Left lung (tissue), 4 donors: ENCODE measurements at regions not wholly inside any gene's neighbourhood (a gene's known extent, or its start where the extent isn't known, plus 50 kb on each side); places are given as distances from the start of the nearest gene placed in this dataset.

Experiments used
- ATAC-seq: fragments of 200-7000 bp; cut with Tn5 transposase; one replicate; pipeline ENCODE4 v1.9.1; 2020; ENCODE audit warnings: moderate library complexity
- DNase-seq, 4 donors: peaks; one replicate each; pipeline ENCODE4 v3.0.0-alpha.2; 2013 to 2020
- H3K27ac ChIP-seq, 2 donors: fragments of 200-600 bp; sonication (generic) in 1 of 2; one replicate each; pipeline versions ENCODE4 v1.5.0 to v1.8.0; 2020 to 2021
- H3K27me3 ChIP-seq, 2 donors: fragments of 200-600 bp; sonication (generic) in 1 of 2; one replicate each; pipeline versions ENCODE4 v1.5.0 to v1.8.0; 2020 to 2021
- H3K36me3 ChIP-seq, 2 donors: fragments of 200-600 bp; sonication (generic) in 1 of 2; one replicate each; pipeline versions ENCODE4 v1.5.0 to v1.8.0; 2020 to 2021
- H3K4me1 ChIP-seq, 2 donors: fragments of 200-600 bp; one replicate each; pipeline ENCODE4 v1.8.0; 2021
- H3K4me3 ChIP-seq, 2 donors: fragments of 200-600 bp; sonication (generic) in 1 of 2; one replicate each; pipeline versions ENCODE4 v1.5.0 to v1.8.0; 2020 to 2021; ENCODE audit warnings: mild to moderate bottlenecking in 1 of 2
- H3K9me3 ChIP-seq, 2 donors: fragments of 200-600 bp; sonication (generic) in 1 of 2; one replicate each; pipeline versions ENCODE4 v1.5.0 to v1.8.0; 2020 to 2021
- CTCF ChIP-seq, 2 donors: fragments of 200-600 bp; sonication (generic) in 1 of 2; IDR thresholded peaks; one replicate each; pipeline versions ENCODE4 v1.5.0 to v1.8.0; 2021; ENCODE audit warnings: antibody characterized with exemption in 2 of 2
- intact Hi-C, 2 donors: fragments of 100-400 bp; cut with DNase I; formaldehyde crosslinking; loops; one replicate each; pipeline versions ENCODE4 v1.11.2 to v1.14.2; 2022
- donor health status: DM: no; HTN: yes; CAD: no.
- donor health status: DM: no; HTN: no; CAD: no.

GRCh38 chr3:56904552-56905215 is 102.9 kb upstream of the ARHGEF3 start:
- H3K27me3 ChIP-seq, result no peaks in the 10 kb centered on the region
- no peaks in the 10 kb centered on the region for H3K36me3 ChIP-seq
- intact Hi-C loops, result no loop called here
- no peaks in the 10 kb centered on the region for H3K4me1 ChIP-seq
- no peak for TF ChIP-seq CTCF (IDR thresholded peaks at IDR 0.05)
- H3K27ac ChIP-seq, result no peak overlapping the region
- ATAC-seq, result no peak
- H3K9me3 ChIP-seq, result no peaks in the 10 kb centered on the region
- no peak overlapping the region for H3K4me3 ChIP-seq
- DNase-seq, result no peak

- ATAC-seq (no peak), DNase-seq (no peak)
- Histone ChIP-seq H3K27me3 (no peaks in the 10 kb centered on the region), H3K27ac (no peak overlapping the region), H3K9me3 (no peaks in the 10 kb centered on the region), H3K4me1 (no peaks in the 10 kb centered on the region), H3K4me3 (no peak overlapping the region), H3K36me3 (no peaks in the 10 kb centered on the region)
- intact Hi-C loops, result no loop called here
- TF ChIP-seq CTCF (IDR thresholded peaks at IDR 0.05), result no peak
These were observed 101.6 kb upstream of the ARHGEF3 start for GRCh38 chr3:56903231-56903782.

- Histone ChIP-seq H3K9me3 (no peaks in the 10 kb centered on the region), H3K36me3 (no peaks in the 10 kb centered on the region), H3K4me1 (no peaks in the 10 kb centered on the region), H3K27ac (no peak overlapping the region), H3K4me3 (no peak overlapping the region), H3K27me3 (no peaks in the 10 kb centered on the region)
- intact Hi-C loops, result no loop called here
- TF ChIP-seq CTCF (IDR thresholded peaks at IDR 0.05), result no peak
- ATAC-seq, result no peak
- no peak for DNase-seq
These were observed 100.9 kb upstream of the ARHGEF3 start for GRCh38 chr3:56902468-56903160.

- H3K4me3 ChIP-seq, result no peak overlapping the region
- H3K27me3 ChIP-seq, result no peaks in the 10 kb centered on the region
- peak overlapping the region in 1 of 2 donors; percentile 21 for H3K27ac ChIP-seq
- intact Hi-C loops, result no loop called here
- TF ChIP-seq CTCF (IDR thresholded peaks at IDR 0.05), result no peak
- ATAC-seq (no peak), DNase-seq (no peak)
- H3K36me3 ChIP-seq, result no peaks in the 10 kb centered on the region
- no peaks in the 10 kb centered on the region for H3K9me3 ChIP-seq
- no peaks in the 10 kb centered on the region for H3K4me1 ChIP-seq
These were observed 99.1 kb upstream of the ARHGEF3 start for GRCh38 chr3:56900801-56901200.

GRCh38 chr3:56899851-56900250 is 98.1 kb upstream of the ARHGEF3 start:
- Histone ChIP-seq H3K36me3 (no peaks in the 10 kb centered on the region), H3K4me3 (no peak overlapping the region), H3K27ac (no peak overlapping the region), H3K4me1 (no peaks in the 10 kb centered on the region), H3K27me3 (no peaks in the 10 kb centered on the region), H3K9me3 (no peaks in the 10 kb centered on the region)
- intact Hi-C loops, result no loop called here
- TF ChIP-seq CTCF (IDR thresholded peaks at IDR 0.05), result no peak
- no peak for ATAC-seq
- DNase-seq, result no peak
